GM12872 (cell line): ENCODE measurements at regions not wholly inside any gene's neighbourhood (a gene's known extent, or its start where the extent isn't known, plus 50 kb on each side); places are given as distances from the start of the nearest gene placed in this dataset.

ENCODE experiments used
- CTCF ChIP-seq: IDR thresholded peaks from 3 replicates; pipeline ENCODE4 v1.5.1; 2011; ENCODE audit warnings: low read depth, mild to moderate bottlenecking, low read length, moderate library complexity; ENCODE audit not compliant: insufficient read depth

- TF ChIP-seq CTCF, result no peak
Measured at GRCh38 chr14:25803386-25804018, 753.6 kb upstream of the STXBP6 start.

- no peak for TF ChIP-seq CTCF
Measured at GRCh38 chr14:25800841-25801240, 750.9 kb upstream of the STXBP6 start.

GRCh38 chr14:25788252-25788651, 738.3 kb upstream of the STXBP6 start:
- TF ChIP-seq CTCF, result no peak

GRCh38 chr14:25765909-25766308, 716.0 kb upstream of the STXBP6 start:
- TF ChIP-seq CTCF, result no peak

- no peak for TF ChIP-seq CTCF
Measured at GRCh38 chr14:25759920-25760655, 710.1 kb upstream of the STXBP6 start.

GRCh38 chr14:25759256-25759655, 709.3 kb upstream of the STXBP6 start:
- no peak for TF ChIP-seq CTCF

GRCh38 chr14:25757364-25757763, 707.4 kb upstream of the STXBP6 start:
- no peak for TF ChIP-seq CTCF
